WTC11 (cell line): ENCODE measurements at regions not wholly inside any gene's neighbourhood (a gene's known extent, or its start where the extent isn't known, plus 50 kb on each side); places are given as distances from the start of the nearest gene placed in this dataset.

Experiments used
- ATAC-seq: fragments of 200-7000 bp; cut with Tn5 transposase; 2 replicates; pipeline ENCODE4 v1.10.0; 2021; ENCODE audit warnings: mild to moderate bottlenecking, moderate library complexity
- CTCF ChIA-PET: fragments of 300-600 bp; sonication (Branson Sonifier 250); formaldehyde crosslinking; loops from one replicate; lab custom pipeline; 2021; ENCODE audit warnings: antibody characterized with exemption; lab: Charles Lee
- POLR2A ChIA-PET: fragments of 350-600 bp; sonication (Branson Sonifier 250); formaldehyde crosslinking; loops from one replicate; lab custom pipeline; 2021; ENCODE audit warnings: antibody characterized with exemption; lab: Charles Lee
- DNase-seq: peaks from one replicate; pipeline ENCODE4 v3.0.0; 2021; ENCODE audit warnings: low spot score
- H3K27ac Mint-ChIP-seq: 2 replicates; pipeline ENCODE4 v1.8.0; 2021; ENCODE audit warnings: mixed read lengths
- H3K27me3 Mint-ChIP-seq: 2 replicates; pipeline ENCODE4 v1.8.0; 2021; ENCODE audit warnings: low read depth, mild to moderate bottlenecking, moderate library complexity, mixed read lengths
- H3K36me3 Mint-ChIP-seq: 2 replicates; pipeline ENCODE4 v1.8.0; 2021; ENCODE audit warnings: mixed read lengths
- H3K4me1 Mint-ChIP-seq: 2 replicates; pipeline ENCODE4 v1.8.0; 2022; ENCODE audit warnings: mixed read lengths
- H3K4me3 Mint-ChIP-seq: 2 replicates; pipeline ENCODE4 v1.8.0; 2021; ENCODE audit warnings: mild to moderate bottlenecking, moderate library complexity, mixed read lengths
- H3K9me3 Mint-ChIP-seq: 2 replicates; pipeline ENCODE4 v1.8.0; 2021; ENCODE audit warnings: mixed read lengths
- ELF4 ChIP-seq: sonication (generic); formaldehyde crosslinking; IDR thresholded peaks from 2 replicates; pipeline ENCODE4 v1.8.1; 2022; ENCODE audit warnings: low read depth, mild to moderate bottlenecking, moderate library complexity, missing genetic modification reagents
- ESRRA ChIP-seq: sonication (generic); formaldehyde crosslinking; IDR thresholded peaks from 2 replicates; pipeline ENCODE4 v1.8.1; 2022; ENCODE audit warnings: mild to moderate bottlenecking, missing genetic modification reagents, borderline replicate concordance
- GRHL2 ChIP-seq: fragments of 250-450 bp; sonication (Bioruptor Pico); IDR thresholded peaks from 2 replicates; pipeline ENCODE4 v1.8.0; 2022; ENCODE audit warnings: mild to moderate bottlenecking, moderate library complexity; ENCODE audit not compliant: insufficient replicate concordance, severe bottlenecking
- IRF2 ChIP-seq: sonication (generic); formaldehyde crosslinking; IDR thresholded peaks from 2 replicates; pipeline ENCODE4 v1.8.0; 2022; ENCODE audit warnings: low read depth, missing genetic modification reagents, borderline replicate concordance
- MXD4 ChIP-seq: fragments of 250-450 bp; sonication (Bioruptor Pico); IDR thresholded peaks from 2 replicates; pipeline ENCODE4 v1.8.0; 2021; ENCODE audit warnings: mild to moderate bottlenecking, moderate library complexity, borderline replicate concordance
- MYBL2 ChIP-seq: sonication (generic); formaldehyde crosslinking; IDR thresholded peaks from 2 replicates; pipeline ENCODE4 v1.8.1; 2023; ENCODE audit warnings: mild to moderate bottlenecking, moderate library complexity, missing genetic modification reagents
- NR1H2 ChIP-seq: sonication (generic); formaldehyde crosslinking; IDR thresholded peaks from 2 replicates; pipeline ENCODE4 v1.9.0; 2021; ENCODE audit warnings: mild to moderate bottlenecking, moderate library complexity, missing genetic modification reagents
- NR3C1 ChIP-seq: sonication (generic); formaldehyde crosslinking; conservative IDR thresholded peaks from 2 replicates; pipeline ENCODE4 v1.8.1; 2023; ENCODE audit warnings: low read depth, mild to moderate bottlenecking, missing genetic modification reagents
- RORB ChIP-seq: fragments of 250-450 bp; sonication (Bioruptor Pico); IDR thresholded peaks from 2 replicates; pipeline ENCODE4 v1.9.0; 2021; ENCODE audit warnings: mild to moderate bottlenecking
- SMAD3 ChIP-seq: sonication (generic); formaldehyde crosslinking; IDR thresholded peaks from 2 replicates; pipeline ENCODE4 v1.8.0; 2022; ENCODE audit warnings: missing genetic modification reagents, mild to moderate bottlenecking, borderline replicate concordance
- ZNF317 ChIP-seq: sonication (generic); formaldehyde crosslinking; IDR thresholded peaks from 2 replicates; pipeline ENCODE4 v1.8.1; 2023; ENCODE audit warnings: low read depth, mild to moderate bottlenecking, moderate library complexity, missing genetic modification reagents, borderline replicate concordance
- ZNF423 ChIP-seq: fragments of 250-450 bp; sonication (Bioruptor Pico); IDR thresholded peaks from 2 replicates; pipeline ENCODE4 v2.1.2; 2022; ENCODE audit warnings: mild to moderate bottlenecking, moderate library complexity
- TF ChIP-seq, protein P1 (sequence below): sonication (generic); formaldehyde crosslinking; IDR thresholded peaks from 2 replicates; pipeline ENCODE4 v1.8.1; 2022; ENCODE audit warnings: low read depth, mild to moderate bottlenecking, moderate library complexity, missing genetic modification reagents, borderline replicate concordance
- TF ChIP-seq, protein P2 (sequence below): sonication (generic); formaldehyde crosslinking; conservative IDR thresholded peaks from 2 replicates; pipeline ENCODE4 v1.8.1; 2022; ENCODE audit warnings: mild to moderate bottlenecking, missing genetic modification reagents
- TF ChIP-seq, protein P3 (sequence below): fragments of 250-450 bp; sonication (Bioruptor Pico); IDR thresholded peaks from 2 replicates; pipeline ENCODE4 v1.9.0; 2021; ENCODE audit warnings: mild to moderate bottlenecking, borderline replicate concordance
- TF ChIP-seq, protein P4 (sequence below): sonication (generic); formaldehyde crosslinking; IDR thresholded peaks from 2 replicates; pipeline ENCODE4 v1.8.0; 2023; ENCODE audit warnings: missing genetic modification reagents, mild to moderate bottlenecking, borderline replicate concordance
- TF ChIP-seq, protein P5 (sequence below): fragments of 200-600 bp; IDR thresholded peaks from 2 replicates; pipeline ENCODE4 v1.8.0; 2022; ENCODE audit warnings: antibody characterized with exemption
- TF ChIP-seq, protein P6 (sequence below): sonication (generic); formaldehyde crosslinking; IDR thresholded peaks from 2 replicates; pipeline ENCODE4 v1.8.0; 2023; ENCODE audit warnings: missing genetic modification reagents
- TF ChIP-seq, protein P7 (sequence below): sonication (generic); formaldehyde crosslinking; IDR thresholded peaks from 2 replicates; pipeline ENCODE4 v1.8.1; 2022; ENCODE audit warnings: mild to moderate bottlenecking, moderate library complexity, missing genetic modification reagents
- TF ChIP-seq, protein P8 (sequence below): sonication (generic); formaldehyde crosslinking; IDR thresholded peaks from 2 replicates; pipeline ENCODE4 v1.8.1; 2023; ENCODE audit warnings: mild to moderate bottlenecking, missing genetic modification reagents, moderate library complexity

DNA sequence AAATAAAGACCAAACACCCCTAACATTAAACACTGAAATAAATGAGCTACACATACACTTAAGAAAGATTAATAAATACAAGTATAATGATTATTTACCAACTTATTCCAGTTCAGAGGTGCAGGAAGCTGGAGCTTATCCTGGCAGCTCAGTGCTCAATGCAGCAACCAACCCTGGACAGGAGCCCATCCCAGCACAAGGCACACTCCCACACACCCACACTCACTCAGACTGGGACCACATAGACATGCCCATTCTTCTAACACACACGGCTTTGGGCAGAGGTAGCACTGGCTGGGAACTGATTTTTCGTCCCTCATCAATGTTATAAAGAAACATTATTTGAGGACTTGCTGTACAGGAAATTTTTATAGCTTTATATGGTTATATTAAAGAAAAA, 797.4 kb downstream of the RPS29 start (continued):
- TF ChIP-seq, protein P1, sequence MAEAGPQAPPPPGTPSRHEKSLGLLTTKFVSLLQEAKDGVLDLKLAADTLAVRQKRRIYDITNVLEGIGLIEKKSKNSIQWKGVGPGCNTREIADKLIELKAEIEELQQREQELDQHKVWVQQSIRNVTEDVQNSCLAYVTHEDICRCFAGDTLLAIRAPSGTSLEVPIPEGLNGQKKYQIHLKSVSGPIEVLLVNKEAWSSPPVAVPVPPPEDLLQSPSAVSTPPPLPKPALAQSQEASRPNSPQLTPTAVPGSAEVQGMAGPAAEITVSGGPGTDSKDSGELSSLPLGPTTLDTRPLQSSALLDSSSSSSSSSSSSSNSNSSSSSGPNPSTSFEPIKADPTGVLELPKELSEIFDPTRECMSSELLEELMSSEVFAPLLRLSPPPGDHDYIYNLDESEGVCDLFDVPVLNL (CRISPR knock-in tag) = no peak

DNA sequence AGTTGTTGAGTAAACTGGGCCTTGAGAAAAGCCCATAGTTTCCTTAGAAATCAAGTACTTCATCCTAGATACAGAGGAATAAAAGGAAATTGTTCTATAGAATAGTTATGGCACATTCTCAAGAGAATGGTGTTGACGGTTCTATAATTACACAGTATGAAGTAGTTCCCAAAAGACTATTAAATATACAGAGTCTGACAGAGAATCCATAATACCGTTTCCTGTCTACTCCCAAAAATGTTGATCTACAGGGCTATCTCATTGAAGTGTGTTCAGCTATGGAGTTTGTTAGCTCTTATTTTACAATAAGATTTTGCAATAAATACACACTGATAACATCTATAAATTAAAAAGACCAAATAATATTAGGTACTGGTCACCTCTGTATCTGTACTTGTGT, 799.7 kb downstream of the RPS29 start:
- Mint-ChIP-seq H3K27ac (no peak overlapping the region), H3K4me1 (no peaks in the 10 kb centered on the region), H3K4me3 (no peak overlapping the region), H3K36me3 (no peaks in the 10 kb centered on the region), H3K9me3 (peaks cover 25% of the 10 kb centered on the region), H3K27me3 (no peaks in the 10 kb centered on the region)
- CTCF ChIA-PET = no interaction called here
- DNase-seq (no peak), ATAC-seq (no peak)
- POLR2A ChIA-PET = no interaction called here
- TF ChIP-seq IRF2 (no peak), SMAD3 (CRISPR knock-in tag) (no peak), NR1H2 (CRISPR knock-in tag) (no peak), MYBL2 (CRISPR knock-in tag) (no peak), ZNF317 (no peak), GRHL2 (no peak), MXD4 (no peak), ZNF423 (CRISPR knock-in tag) (no peak), ELF4 (CRISPR knock-in tag) (no peak), ESRRA (no peak), RORB (no peak), NR3C1 (no peak)
- TF ChIP-seq, protein P2, sequence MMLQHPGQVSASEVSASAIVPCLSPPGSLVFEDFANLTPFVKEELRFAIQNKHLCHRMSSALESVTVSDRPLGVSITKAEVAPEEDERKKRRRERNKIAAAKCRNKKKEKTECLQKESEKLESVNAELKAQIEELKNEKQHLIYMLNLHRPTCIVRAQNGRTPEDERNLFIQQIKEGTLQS (CRISPR knock-in tag) = no peak
- TF ChIP-seq, protein P3, sequence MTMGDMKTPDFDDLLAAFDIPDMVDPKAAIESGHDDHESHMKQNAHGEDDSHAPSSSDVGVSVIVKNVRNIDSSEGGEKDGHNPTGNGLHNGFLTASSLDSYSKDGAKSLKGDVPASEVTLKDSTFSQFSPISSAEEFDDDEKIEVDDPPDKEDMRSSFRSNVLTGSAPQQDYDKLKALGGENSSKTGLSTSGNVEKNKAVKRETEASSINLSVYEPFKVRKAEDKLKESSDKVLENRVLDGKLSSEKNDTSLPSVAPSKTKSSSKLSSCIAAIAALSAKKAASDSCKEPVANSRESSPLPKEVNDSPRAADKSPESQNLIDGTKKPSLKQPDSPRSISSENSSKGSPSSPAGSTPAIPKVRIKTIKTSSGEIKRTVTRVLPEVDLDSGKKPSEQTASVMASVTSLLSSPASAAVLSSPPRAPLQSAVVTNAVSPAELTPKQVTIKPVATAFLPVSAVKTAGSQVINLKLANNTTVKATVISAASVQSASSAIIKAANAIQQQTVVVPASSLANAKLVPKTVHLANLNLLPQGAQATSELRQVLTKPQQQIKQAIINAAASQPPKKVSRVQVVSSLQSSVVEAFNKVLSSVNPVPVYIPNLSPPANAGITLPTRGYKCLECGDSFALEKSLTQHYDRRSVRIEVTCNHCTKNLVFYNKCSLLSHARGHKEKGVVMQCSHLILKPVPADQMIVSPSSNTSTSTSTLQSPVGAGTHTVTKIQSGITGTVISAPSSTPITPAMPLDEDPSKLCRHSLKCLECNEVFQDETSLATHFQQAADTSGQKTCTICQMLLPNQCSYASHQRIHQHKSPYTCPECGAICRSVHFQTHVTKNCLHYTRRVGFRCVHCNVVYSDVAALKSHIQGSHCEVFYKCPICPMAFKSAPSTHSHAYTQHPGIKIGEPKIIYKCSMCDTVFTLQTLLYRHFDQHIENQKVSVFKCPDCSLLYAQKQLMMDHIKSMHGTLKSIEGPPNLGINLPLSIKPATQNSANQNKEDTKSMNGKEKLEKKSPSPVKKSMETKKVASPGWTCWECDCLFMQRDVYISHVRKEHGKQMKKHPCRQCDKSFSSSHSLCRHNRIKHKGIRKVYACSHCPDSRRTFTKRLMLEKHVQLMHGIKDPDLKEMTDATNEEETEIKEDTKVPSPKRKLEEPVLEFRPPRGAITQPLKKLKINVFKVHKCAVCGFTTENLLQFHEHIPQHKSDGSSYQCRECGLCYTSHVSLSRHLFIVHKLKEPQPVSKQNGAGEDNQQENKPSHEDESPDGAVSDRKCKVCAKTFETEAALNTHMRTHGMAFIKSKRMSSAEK (CRISPR knock-in tag) = no peak
- TF ChIP-seq, protein P4, sequence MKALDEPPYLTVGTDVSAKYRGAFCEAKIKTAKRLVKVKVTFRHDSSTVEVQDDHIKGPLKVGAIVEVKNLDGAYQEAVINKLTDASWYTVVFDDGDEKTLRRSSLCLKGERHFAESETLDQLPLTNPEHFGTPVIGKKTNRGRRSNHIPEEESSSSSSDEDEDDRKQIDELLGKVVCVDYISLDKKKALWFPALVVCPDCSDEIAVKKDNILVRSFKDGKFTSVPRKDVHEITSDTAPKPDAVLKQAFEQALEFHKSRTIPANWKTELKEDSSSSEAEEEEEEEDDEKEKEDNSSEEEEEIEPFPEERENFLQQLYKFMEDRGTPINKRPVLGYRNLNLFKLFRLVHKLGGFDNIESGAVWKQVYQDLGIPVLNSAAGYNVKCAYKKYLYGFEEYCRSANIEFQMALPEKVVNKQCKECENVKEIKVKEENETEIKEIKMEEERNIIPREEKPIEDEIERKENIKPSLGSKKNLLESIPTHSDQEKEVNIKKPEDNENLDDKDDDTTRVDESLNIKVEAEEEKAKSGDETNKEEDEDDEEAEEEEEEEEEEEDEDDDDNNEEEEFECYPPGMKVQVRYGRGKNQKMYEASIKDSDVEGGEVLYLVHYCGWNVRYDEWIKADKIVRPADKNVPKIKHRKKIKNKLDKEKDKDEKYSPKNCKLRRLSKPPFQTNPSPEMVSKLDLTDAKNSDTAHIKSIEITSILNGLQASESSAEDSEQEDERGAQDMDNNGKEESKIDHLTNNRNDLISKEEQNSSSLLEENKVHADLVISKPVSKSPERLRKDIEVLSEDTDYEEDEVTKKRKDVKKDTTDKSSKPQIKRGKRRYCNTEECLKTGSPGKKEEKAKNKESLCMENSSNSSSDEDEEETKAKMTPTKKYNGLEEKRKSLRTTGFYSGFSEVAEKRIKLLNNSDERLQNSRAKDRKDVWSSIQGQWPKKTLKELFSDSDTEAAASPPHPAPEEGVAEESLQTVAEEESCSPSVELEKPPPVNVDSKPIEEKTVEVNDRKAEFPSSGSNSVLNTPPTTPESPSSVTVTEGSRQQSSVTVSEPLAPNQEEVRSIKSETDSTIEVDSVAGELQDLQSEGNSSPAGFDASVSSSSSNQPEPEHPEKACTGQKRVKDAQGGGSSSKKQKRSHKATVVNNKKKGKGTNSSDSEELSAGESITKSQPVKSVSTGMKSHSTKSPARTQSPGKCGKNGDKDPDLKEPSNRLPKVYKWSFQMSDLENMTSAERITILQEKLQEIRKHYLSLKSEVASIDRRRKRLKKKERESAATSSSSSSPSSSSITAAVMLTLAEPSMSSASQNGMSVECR = no peak
- TF ChIP-seq, protein P5, sequence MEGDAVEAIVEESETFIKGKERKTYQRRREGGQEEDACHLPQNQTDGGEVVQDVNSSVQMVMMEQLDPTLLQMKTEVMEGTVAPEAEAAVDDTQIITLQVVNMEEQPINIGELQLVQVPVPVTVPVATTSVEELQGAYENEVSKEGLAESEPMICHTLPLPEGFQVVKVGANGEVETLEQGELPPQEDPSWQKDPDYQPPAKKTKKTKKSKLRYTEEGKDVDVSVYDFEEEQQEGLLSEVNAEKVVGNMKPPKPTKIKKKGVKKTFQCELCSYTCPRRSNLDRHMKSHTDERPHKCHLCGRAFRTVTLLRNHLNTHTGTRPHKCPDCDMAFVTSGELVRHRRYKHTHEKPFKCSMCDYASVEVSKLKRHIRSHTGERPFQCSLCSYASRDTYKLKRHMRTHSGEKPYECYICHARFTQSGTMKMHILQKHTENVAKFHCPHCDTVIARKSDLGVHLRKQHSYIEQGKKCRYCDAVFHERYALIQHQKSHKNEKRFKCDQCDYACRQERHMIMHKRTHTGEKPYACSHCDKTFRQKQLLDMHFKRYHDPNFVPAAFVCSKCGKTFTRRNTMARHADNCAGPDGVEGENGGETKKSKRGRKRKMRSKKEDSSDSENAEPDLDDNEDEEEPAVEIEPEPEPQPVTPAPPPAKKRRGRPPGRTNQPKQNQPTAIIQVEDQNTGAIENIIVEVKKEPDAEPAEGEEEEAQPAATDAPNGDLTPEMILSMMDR = no peak
- TF ChIP-seq, protein P6, sequence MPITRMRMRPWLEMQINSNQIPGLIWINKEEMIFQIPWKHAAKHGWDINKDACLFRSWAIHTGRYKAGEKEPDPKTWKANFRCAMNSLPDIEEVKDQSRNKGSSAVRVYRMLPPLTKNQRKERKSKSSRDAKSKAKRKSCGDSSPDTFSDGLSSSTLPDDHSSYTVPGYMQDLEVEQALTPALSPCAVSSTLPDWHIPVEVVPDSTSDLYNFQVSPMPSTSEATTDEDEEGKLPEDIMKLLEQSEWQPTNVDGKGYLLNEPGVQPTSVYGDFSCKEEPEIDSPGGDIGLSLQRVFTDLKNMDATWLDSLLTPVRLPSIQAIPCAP (CRISPR knock-in tag) = no peak
- TF ChIP-seq, protein P7, sequence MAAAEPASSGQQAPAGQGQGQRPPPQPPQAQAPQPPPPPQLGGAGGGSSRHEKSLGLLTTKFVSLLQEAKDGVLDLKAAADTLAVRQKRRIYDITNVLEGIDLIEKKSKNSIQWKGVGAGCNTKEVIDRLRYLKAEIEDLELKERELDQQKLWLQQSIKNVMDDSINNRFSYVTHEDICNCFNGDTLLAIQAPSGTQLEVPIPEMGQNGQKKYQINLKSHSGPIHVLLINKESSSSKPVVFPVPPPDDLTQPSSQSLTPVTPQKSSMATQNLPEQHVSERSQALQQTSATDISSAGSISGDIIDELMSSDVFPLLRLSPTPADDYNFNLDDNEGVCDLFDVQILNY (CRISPR knock-in tag) = no peak
- TF ChIP-seq, protein P1 (CRISPR knock-in tag) = no peak
- TF ChIP-seq, protein P8, sequence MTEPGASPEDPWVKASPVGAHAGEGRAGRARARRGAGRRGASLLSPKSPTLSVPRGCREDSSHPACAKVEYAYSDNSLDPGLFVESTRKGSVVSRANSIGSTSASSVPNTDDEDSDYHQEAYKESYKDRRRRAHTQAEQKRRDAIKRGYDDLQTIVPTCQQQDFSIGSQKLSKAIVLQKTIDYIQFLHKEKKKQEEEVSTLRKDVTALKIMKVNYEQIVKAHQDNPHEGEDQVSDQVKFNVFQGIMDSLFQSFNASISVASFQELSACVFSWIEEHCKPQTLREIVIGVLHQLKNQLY (CRISPR knock-in tag) = no peak
